ENCODE measurements at regions not wholly inside any gene's neighbourhood (a gene's known extent, or its start where the extent isn't known, plus 50 kb on each side); places are given as distances from the start of the nearest gene placed in this dataset.

- H3K27ac Mint-ChIP-seq (ENCODE audit: low read depth, unreplicated experiment): no peak overlapping the region
- intact Hi-C loops (cut with micrococcal nuclease): no loop called here
- DNase-seq (ENCODE audit: unreplicated experiment): no peak
These were observed 75.6 kb upstream of the APCDD1 start for GRCh38 chr18:10378688-10379420.

GRCh38 chr18:10379522-10379921 is 74.9 kb upstream of the APCDD1 start:
- no TSS peak for BruUV-seq (replicated peaks)
- Mint-ChIP-seq H3K27ac (ENCODE audit: low read depth, unreplicated experiment) (no peak overlapping the region), H3K4me1 (ENCODE audit: insufficient read depth, unreplicated experiment) (peaks cover 17% of the 10 kb centered on the region), H3K36me3 (ENCODE audit: insufficient read depth, unreplicated experiment) (peaks cover 6% of the 10 kb centered on the region), H3K9me3 (ENCODE audit: unreplicated experiment) (no peaks in the 10 kb centered on the region), H3K4me3 (ENCODE audit: unreplicated experiment) (no peak overlapping the region), H3K27me3 (ENCODE audit: insufficient read depth, unreplicated experiment) (no peaks in the 10 kb centered on the region)
- intact Hi-C loops (cut with micrococcal nuclease): no loop called here
- CTCF ChIA-PET: no interaction called here
- TF ChIP-seq CTCF (IDR thresholded peaks at IDR 0.05; ENCODE audit: unreplicated experiment): no peak
- DNase-seq (ENCODE audit: unreplicated experiment): no peak
- POLR2A ChIA-PET: interaction anchor here (0.9 kb wide), 1 partner anchor 18 kb away, joined by 3 read pairs; no protein-coding TSS in a partner anchor

More at GRCh38 chr18:10378688-10379420, 75.6 kb upstream of the APCDD1 start:
- no TSS peak for BruUV-seq (replicated peaks)
- H3K4me3 Mint-ChIP-seq (ENCODE audit: unreplicated experiment): no peak overlapping the region
- H3K27me3 Mint-ChIP-seq (ENCODE audit: insufficient read depth, unreplicated experiment): no peaks in the 10 kb centered on the region
- H3K4me1 Mint-ChIP-seq (ENCODE audit: insufficient read depth, unreplicated experiment): peaks cover 21% of the 10 kb centered on the region
- H3K9me3 Mint-ChIP-seq (ENCODE audit: unreplicated experiment): no peaks in the 10 kb centered on the region
- ChIA-PET CTCF (no interaction called here), POLR2A (interaction anchor here (0.9 kb wide), 1 partner anchor 18 kb away, joined by 3 read pairs; no protein-coding TSS in a partner anchor)
- TF ChIP-seq CTCF (IDR thresholded peaks at IDR 0.05; ENCODE audit: unreplicated experiment): no peak
- H3K36me3 Mint-ChIP-seq (ENCODE audit: insufficient read depth, unreplicated experiment): peaks cover 1% of the 10 kb centered on the region

GRCh38 chr18:10381516-10381915 is 72.9 kb upstream of the APCDD1 start:
- Mint-ChIP-seq H3K4me3 (ENCODE audit: unreplicated experiment) (no peak overlapping the region), H3K9me3 (ENCODE audit: unreplicated experiment) (no peaks in the 10 kb centered on the region), H3K27me3 (ENCODE audit: insufficient read depth, unreplicated experiment) (no peaks in the 10 kb centered on the region), H3K4me1 (ENCODE audit: insufficient read depth, unreplicated experiment) (peaks cover 12% of the 10 kb centered on the region), H3K36me3 (ENCODE audit: insufficient read depth, unreplicated experiment) (peaks cover 6% of the 10 kb centered on the region), H3K27ac (ENCODE audit: low read depth, unreplicated experiment) (peak overlapping the region; percentile 16)
- no peak for DNase-seq (ENCODE audit: unreplicated experiment)
- no TSS peak for BruUV-seq (replicated peaks)
- ChIA-PET CTCF (no interaction called here), POLR2A (no interaction called here)
- intact Hi-C loops (cut with micrococcal nuclease): no loop called here
- no peak for TF ChIP-seq CTCF (IDR thresholded peaks at IDR 0.05; ENCODE audit: unreplicated experiment)

DNA sequence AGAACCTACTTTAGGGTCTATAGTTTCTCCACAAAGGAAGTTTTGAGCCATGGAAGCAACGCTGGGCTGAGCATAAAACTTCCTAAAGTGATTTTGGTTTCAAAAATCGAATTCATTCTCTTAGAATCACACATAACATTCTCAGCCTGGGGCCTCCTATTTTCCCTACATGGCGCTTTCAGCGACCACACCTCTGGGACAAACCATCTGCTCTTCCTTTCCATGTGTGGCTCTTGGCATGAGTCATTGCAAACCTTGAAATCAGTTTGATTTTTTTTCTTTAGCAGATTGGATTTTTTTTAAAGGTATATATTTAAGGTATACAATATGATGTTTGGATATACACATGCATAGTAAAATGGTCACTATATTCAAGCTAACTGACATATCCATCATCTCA is 72.5 kb upstream of the APCDD1 start:
- H3K27me3 Mint-ChIP-seq (ENCODE audit: insufficient read depth, unreplicated experiment): no peaks in the 10 kb centered on the region
- BruUV-seq (replicated peaks): no TSS peak
- POLR2A ChIA-PET: no interaction called here
- TF ChIP-seq CTCF (IDR thresholded peaks at IDR 0.05; ENCODE audit: unreplicated experiment): no peak
- DNase-seq (ENCODE audit: unreplicated experiment): no peak
- peaks cover 12% of the 10 kb centered on the region for H3K4me1 Mint-ChIP-seq (ENCODE audit: insufficient read depth, unreplicated experiment)
- intact Hi-C loops (cut with micrococcal nuclease): no loop called here
- peak overlapping the region; percentile 16 for H3K27ac Mint-ChIP-seq (ENCODE audit: low read depth, unreplicated experiment)
- no peak overlapping the region for H3K4me3 Mint-ChIP-seq (ENCODE audit: unreplicated experiment)
- no peaks in the 10 kb centered on the region for H3K9me3 Mint-ChIP-seq (ENCODE audit: unreplicated experiment)
- peaks cover 6% of the 10 kb centered on the region for H3K36me3 Mint-ChIP-seq (ENCODE audit: insufficient read depth, unreplicated experiment)
- CTCF ChIA-PET: no interaction called here
